ENCODE measurements at regions not wholly inside any gene's neighbourhood (a gene's known extent, or its start where the extent isn't known, plus 50 kb on each side); places are given as distances from the start of the nearest gene placed in this dataset.

DNA sequence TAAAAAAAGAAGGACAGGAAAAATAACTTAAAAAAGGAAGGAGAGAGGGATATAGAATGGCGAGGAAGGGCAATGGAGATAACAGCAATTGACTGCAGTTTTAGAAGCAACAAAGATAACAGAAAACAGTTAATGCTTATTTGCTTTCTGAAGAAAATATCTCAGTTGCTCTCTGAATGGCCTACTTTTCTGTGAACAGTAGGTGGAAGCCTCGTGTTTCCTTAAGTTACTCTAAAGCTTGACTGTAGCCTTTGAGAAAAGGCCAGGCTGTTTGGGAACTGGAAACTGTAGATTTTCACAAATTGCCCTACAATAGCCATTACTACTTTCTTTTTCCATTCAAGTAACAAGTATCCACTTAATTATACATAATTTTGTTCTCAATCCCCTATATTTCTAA lies 404.5 kb downstream of the YTHDC2 start:
- ATAC-seq, result no peak

DNA sequence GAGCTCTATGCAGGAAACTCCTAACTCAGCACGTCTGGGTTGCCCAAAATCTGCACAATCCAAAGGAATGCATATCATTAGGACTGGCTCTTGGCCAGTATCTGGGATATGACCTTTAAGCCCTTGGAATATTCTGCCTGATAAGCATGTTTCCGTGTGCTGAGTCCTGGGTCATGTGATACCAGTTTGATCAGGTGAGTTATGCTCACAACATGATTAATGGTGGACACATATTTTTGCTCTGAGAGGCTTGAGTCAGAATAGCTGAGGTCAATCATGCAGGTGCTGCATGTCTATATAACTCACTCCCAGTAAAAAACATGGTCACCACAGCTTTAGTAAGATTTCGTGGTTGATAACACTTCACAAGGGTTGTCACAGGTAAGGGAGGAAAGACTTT lies 408.8 kb downstream of the YTHDC2 start:
- ATAC-seq, result no peak

DNA sequence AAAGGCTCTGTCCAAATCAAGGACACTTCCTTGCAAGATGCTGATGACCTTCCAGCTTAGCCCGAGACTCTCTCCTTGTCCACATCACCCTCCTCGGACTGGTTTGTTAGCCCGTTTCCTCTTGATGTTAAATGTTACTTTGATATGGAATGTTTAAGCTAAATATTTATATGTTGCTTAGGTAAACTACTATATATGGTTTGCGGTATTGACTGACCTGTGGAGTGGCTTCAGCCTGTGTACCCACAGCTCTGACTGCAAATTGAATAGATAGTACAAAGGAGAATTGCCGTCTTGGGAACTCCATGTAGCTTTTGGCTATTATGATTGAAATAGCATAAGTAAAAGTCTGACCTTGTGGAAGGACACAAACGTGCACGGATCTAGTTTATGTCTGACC lies 422.0 kb downstream of the YTHDC2 start:
- ATAC-seq, result no peak

DNA sequence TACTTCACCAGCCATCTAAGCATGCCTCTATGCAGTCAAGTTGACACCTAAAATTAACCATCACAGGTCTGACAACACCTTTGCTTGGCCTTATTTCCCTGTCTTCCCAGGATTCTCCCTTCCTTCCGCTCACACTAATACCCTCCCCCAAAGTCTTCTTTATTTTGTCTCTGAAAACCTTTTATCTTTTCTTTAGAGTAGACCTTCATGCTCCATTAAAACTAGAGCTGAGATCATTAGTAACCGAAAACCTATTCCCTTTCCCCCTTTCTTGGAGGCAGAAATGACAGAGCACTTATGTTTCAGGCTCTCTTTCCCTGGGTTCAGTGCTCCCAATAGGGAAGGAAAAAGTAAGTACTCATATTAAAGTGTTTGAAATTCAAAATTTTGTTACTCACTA lies 423.8 kb downstream of the YTHDC2 start:
- ATAC-seq, result no peak

DNA sequence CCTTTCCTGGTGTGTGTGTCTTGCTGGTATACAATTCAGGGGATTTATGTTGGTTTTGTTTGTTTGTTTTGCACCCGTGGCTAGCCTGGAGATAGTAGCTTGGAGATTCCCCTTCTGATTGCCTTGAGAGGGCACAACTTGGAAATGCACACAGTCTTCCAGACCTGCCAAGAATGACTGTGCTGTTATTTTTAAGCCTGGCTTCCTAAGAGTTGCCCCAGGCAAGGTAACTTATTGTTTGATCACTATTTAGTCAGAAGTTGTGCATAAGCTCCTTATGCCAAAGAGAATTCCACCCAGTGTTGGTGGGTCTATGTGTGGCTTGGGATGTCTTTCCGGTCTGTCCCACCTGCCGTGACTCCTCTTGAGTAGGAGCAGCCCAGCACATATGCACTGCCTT lies 421.9 kb upstream of the KCNN2 start:
- ATAC-seq, result no peak

DNA sequence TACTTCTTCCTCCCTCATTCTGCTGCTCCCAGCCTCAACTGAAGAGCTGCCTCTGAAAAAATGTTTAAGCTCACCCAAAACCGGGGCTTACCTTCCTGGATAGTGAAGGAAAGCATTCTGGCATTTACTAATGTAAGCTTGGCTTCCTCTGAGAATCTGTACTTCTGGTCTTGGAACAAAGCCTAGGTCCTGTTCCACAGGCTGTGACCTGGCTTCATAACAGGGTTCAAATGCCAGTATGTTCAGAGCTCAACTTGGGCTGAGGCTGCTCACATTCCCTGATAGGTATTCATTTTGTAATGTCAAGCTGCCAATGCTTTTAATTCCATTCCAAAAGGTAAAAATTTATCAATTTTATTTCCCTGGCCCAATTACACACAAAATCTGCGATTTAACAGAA lies 411.7 kb upstream of the KCNN2 start:
- ATAC-seq, result no peak

DNA sequence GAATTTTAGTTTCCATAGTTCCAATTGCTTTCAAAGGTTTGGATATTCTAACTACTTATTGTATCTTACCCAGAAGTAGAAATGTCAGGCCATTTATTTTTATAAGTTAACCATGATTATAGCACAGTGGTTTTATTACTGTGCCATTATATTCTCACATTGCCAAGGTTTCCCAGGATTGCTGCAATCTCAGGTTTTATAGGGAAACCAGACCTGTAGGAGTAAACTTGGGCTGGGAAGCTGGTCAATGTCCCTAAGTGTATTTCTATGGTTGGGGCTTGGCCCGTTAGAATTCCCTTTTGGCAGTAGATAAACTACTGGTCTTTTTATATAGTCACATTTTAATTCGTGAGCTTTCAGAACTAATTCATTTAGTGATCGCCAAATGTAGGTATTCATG lies 396.6 kb upstream of the KCNN2 start:
- no peak for ATAC-seq

DNA sequence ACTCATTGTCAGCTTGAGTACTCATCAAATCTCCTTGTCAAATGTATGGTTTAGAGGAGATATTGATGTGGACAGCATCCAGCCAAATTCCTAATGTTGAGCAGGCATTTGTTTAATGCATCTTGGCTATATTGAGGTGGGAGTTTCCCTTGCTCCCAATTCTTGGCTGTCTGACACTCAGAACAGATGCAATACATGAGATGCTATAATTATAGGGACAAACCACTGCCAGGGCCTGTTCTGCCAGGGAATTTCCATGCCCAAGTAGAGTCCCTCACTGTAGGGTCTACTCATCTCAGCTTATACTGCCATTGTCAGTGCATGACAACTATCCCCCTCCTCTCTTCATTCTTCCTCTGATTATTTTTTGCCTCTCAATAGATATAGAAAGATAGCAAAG lies 392.0 kb upstream of the KCNN2 start:
- ATAC-seq, result no peak

DNA sequence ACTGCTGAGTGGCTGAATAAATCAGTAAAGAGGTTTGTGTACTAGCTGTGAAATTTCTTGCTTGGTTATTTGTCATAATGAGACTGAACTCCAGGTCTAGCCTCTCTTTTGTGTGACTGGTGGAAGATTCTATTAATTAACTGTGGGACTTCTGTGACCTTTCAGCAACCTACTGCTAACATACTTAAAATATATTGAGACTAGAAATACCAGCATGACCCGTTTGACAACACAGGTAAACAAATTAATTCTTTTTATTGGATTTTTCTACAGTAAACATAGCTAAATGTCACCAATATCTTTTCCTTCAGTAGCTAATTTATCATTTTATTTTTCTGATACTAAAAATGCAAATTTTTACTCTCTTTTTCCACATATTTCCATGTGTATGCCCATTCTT lies 390.4 kb upstream of the KCNN2 start:
- ATAC-seq, result no peak

DNA sequence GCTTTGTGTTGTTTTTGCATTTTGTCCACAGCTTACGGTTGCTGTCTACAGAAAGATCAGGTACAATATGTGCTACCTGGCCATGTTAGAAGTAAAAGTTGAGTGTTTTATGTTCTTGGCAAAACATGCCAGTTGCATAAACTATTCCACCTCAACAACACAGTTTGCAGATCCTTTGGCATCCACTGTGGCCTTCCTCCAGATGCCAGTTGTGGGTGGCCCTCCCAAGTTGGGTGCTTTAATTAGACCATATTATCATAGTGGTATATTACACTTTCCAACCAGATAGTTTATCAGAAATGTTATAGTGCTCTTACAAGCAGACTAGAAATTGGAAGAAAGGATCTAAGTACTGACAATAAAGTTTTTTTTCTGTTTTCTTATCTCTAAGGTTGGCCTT lies 386.9 kb upstream of the KCNN2 start:
- no peak for ATAC-seq

DNA sequence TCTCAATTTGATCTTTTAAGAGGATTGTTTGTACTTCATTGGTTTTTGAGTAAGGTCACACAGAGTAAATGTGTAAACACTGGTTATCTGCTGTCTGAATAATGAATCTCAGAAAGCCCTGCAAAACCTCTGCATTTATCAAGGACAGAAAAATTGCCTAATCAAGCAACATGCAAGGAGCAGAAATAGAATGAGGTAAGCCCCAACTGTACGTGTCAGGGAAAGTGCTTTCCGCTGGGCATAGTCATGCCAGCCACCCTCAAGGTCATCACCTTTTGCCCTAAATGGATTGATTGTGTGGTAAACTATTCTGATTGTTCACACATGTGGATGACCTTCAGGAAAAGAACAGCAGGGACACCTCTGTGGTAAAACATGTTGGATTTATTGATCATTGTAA lies 376.9 kb upstream of the KCNN2 start:
- ATAC-seq, result no peak

DNA sequence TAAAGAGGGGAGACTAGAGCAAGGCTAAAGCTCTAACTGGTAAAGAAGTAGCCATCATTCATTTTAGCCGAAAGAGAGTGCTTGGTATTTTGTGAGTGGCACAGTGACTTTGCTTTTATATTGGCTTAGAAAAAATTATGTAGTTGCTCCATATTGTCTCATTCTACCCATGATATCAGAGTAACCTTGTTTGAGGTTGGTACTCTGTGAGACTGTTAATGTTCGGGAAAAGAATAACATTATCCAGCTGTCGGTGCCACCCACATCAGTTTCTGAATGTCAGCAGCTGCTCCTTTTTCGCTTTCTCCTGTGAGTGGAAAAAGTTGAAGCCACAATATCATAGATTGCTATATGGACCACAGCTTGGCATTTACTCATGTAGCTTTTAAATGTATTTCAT lies 376.4 kb upstream of the KCNN2 start:
- ATAC-seq, result no peak

DNA sequence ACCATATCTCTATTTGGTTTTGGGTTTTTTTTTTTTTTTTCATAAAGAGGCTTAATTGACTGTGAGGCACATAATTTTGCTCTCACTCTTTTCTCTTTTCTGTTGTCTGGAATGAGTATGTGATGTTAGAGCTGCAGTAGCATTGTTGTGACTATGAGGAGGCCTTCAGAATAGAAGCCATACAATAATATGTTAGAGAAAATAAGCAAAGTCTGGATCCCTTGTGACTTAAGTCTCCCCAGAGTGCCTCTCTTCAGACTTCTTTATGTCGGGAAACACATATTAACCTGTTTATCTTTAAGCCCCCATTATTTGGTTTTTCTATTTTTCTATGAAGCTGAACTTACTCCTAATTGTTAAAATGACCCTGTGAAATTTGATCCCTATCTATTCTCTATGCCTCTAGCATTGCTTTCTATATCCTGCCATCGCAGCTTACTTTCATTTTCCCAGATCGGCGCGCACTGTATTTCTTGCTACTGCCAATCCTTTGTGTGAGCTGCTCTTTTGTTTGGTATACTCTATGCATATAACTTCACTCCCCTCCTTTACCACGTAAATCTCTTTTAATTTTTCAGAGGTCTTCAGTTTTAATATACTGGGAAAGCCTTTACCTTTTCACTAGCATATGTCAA lies 372.5 kb upstream of the KCNN2 start:
- ATAC-seq, result no peak

DNA sequence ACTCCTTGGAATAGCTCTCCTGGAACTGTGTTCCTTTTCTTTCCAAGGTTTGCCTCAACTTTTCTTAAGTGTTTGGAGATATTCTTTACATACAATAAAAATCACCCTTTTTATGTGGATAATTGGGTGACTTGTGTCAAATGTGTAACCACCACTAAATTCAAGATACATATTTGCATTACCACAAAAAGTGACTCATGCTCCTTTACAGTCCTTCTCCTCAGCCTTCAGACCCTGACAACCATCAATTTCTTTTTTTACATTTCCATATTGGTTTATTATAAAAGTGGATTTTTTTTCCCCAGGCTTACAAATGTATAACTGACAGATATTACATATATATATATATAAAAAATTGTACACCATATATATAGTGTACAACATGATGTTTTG lies 372.0 kb upstream of the KCNN2 start:
- ATAC-seq, result no peak

DNA sequence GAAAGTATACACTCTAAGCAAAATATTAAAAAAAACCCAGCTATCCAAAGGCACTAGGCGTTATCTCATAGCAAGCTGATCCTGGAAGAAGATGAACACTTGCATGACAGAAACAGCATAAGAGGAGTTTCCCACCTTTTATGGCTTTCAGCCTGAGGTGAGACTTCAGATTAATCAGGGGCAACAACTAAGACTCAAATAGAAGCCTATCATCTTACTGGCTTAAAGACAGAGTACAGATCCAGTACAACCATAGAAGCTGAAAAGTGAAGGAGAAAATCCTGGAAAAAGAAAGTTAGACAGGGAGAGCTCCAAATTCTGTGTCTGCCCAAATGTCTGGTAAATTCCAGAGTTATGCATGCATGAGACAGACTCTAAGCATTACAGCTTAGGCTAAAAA lies 360.8 kb upstream of the KCNN2 start:
- ATAC-seq, result no peak

DNA sequence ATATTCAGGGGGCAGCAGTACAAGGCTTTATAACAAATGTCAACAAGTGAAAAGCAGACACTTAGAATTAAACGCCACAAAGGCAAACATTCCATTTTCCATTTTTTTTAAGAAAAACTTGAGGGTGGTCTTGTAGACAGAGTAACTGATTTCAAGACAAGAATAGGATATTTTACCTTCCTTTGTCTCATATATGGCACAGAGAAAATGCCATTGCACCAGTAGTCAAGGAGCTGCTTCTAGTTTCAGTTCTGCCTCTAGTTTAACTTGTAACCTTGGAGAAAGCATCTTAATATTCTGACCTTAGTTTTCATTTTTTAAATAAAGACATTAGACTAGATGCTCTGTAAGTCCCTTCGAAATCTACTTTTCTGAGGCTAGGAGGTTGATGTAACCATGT lies 355.3 kb upstream of the KCNN2 start:
- ATAC-seq, result no peak

DNA sequence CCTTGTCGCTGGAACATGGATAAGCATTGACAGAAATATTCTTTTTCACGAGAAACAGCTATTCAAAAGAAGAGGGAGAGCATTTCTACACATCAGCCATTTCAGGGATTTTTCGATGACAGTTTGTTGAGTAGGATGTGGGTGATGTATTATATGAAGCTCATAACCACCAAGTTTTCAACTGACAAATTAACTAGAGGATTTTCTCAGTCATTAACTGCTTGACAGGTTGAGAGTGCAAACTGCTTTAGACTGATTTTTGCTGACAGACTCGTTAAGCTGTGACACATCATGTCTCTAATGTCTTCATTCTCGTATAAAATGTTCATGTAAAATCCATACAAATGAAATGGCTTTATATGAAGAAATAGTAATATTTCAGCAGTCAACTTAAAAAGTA lies 354.2 kb upstream of the KCNN2 start:
- ATAC-seq, result no peak

DNA sequence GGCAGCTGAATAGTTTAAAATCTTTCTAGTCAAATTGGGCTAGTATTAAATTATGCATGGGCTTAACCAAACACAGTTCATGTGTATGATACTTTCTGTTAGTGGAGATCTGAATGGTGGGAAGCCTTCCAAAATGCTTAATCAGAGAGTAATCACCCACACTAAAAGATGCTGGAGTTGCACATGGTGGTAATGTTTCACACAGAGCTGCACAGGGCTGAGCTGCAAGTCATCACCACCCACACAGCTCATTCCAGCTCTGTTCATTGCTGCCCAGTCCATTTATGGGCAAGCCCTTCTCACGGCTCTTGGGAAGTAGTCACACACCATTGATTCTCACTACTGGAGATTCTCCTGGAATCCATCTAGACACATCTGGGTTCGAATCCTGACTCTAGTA lies 351.5 kb upstream of the KCNN2 start:
- no peak for ATAC-seq

DNA sequence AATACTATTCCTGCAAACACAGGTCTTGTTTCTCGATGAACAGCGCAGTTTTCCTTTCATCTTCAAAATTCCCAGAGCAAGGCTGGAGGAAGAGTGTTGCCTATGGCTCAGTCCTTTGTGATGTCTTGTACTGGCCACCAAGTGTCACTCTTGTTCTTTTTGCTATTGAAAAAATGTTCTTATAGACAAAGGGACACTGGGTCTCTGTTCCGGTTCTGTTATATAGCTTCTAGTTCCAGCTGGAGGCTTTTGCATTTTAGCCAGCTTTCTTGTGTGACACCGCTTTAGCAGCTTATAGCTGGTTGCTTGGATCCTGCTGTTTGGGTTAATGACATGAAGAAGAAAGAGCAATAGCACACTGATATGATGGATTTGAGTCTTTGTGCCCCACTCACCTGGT lies 343.7 kb upstream of the KCNN2 start:
- no peak for ATAC-seq

DNA sequence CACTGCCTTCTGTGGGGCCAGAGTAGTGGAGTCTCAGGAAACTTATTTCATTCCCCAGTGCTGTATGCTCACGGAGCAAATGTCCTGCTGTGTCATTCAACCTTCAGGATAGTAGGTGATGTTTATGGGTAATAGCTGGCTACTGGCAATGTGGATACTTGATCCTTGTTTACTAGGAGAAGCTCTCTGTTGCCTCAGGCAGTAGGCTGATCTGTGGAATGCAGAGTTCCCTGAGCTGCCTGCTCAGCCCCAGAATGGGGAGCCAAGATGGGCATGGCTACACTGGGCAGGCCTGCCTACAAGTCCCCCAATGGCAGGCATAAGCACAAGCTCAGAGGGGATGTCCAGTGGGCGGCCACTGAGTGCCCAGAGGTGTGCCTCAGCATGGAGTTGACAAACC lies 323.1 kb upstream of the KCNN2 start:
- no peak for ATAC-seq

DNA sequence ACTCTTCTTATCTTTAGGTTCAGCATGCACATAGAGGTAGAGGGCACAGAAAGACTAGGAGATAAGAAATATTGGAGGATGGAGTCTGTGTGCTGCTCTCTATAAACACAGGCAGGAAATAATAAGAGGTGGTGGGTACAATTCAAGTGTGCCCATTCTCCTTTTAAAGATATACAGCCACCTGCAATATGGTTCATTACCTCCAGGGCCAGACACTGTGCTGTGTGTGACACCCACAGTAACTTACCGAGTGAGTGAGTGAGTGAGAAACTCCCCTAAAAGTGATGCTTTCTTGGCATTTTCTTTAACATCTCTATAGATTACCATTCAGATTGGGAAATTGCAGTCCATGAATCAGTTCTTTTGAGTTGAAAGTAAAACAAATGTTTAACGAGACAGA lies 311.8 kb upstream of the KCNN2 start:
- no peak for ATAC-seq

DNA sequence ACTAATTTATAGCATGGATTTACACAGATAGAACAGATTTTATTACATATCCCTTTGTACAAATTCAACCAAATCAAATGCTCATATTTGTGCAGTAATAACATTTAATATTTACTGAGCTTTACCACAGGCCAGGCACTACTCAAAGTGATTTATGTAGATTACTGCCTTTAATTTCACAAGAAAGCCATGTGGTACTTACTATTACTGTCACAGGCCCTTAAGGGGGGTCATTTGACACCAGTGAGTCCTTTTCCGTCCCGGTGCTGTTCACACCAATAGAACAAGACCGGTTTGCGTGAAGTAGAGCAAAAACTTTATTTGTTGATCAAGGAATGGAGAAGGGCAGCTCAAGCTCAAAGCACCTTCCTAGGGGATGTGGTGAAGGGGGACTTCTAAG lies 308.5 kb upstream of the KCNN2 start:
- no peak for ATAC-seq

DNA sequence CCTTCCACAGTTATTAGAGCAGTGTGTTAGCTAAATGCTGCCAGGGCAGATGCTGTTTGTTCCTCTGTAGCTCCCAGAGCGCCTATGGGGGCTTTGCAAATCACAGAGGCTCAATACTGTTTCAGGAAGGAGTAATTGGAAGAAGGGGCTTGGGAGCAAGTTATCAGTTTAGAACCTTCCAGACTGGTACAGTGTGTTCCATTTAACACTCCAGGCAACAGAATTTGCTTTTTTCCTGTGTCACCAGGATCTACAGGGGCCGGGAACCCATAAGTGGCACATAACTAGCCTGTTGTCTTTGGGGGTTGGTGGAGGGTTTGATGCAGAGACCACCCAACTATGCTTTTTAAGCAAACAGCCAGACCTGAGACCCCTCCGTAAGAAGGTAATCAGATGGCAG lies 307.3 kb upstream of the KCNN2 start:
- ATAC-seq, result no peak

DNA sequence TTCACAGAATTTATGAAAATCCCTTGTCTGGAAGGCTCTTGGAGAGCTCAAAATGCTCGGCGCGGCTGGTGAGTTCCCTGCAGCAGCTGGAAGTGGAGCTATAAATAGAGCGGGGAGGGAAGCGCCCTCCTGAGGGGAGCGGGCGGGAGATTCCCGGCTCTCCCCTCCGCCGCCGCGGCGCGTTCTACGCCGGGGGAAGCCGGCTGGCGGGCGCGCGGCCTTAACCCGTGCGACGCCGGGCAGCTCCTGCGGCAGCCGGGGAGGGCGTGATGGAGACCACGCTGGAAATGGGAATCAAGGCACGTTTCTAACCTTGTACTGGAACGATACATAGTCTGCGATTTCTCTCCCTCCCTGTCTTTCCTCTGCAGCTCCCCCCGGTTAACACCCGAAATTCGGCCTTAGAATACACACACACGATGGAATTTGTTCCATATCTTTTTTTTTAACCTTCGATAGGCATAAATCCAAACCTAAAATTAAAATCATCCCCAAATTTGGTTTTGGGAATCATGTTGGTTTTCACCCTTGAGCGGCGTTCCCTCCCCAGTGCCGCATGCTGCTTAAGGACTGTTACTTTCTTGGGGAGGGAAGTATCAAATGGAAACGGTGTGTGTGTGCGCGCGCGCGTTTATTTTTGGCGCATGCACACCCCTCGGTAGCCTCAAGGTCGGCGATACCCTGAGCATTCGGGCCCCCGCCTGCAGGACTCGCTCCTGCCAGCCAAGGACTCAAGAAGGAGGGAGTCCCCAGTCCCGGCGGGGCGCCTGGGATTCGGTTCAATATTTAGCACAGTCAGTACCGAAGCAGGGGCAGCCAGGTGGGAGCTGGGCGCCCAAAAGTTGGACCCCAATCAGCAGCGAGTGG lies 306.3 kb upstream of the KCNN2 start:
- ATAC-seq, result no peak

DNA sequence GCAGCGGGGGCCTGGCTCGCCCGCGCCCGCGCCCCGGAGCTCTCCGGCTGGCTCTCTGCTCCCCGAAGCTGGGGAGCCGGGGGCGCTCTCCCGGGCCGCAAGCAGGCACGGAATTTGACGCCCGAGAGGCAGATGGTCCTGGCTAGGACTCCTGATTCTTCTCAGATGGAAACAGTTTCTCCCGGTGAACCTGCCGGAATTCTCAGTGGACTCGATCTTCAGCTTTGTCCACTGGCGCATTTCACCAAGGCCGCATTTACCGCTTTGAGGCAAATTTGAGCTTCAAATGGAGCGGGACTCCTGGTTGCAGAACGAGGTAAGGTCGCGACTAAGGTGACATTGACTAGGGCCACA lies 305.7 kb upstream of the KCNN2 start:
- ATAC-seq, result no peak
